ENCODE measurements at regions not wholly inside any gene's neighbourhood (a gene's known extent, or its start where the extent isn't known, plus 50 kb on each side); places are given as distances from the start of the nearest gene placed in this dataset.

DNA sequence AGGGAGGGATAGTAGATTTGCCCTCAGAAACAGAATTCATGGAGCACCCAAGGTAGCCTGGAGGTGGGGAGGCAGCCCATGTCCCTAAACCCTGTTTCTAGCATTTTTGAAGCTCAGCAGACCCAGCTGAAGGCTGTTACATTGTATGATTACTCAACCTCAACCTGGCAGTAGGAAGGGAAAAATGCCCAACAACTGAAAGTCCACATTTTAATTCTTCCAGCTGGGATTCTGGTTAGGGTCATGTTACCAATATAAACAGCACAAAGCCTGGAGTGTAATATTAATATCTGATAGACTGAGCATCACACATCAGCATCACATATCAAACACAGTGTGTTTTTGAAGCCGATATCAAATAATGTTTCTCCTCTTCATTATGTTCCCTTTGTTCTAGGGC lies 437.0 kb downstream of the HRH4 start:
- no peaks in the 10 kb centered on the region for H3K27me3 Mint-ChIP-seq (ENCODE audit: low read depth)
- peaks cover 6% of the 10 kb centered on the region for H3K4me1 Mint-ChIP-seq (ENCODE audit: low read depth)
- H3K36me3 Mint-ChIP-seq (ENCODE audit: low read depth): no peaks in the 10 kb centered on the region
- peaks cover 3% of the 10 kb centered on the region for H3K9me3 Mint-ChIP-seq (ENCODE audit: low read depth)
- no peak for DNase-seq (ENCODE audit: low spot score)
- TF ChIP-seq, protein P1, sequence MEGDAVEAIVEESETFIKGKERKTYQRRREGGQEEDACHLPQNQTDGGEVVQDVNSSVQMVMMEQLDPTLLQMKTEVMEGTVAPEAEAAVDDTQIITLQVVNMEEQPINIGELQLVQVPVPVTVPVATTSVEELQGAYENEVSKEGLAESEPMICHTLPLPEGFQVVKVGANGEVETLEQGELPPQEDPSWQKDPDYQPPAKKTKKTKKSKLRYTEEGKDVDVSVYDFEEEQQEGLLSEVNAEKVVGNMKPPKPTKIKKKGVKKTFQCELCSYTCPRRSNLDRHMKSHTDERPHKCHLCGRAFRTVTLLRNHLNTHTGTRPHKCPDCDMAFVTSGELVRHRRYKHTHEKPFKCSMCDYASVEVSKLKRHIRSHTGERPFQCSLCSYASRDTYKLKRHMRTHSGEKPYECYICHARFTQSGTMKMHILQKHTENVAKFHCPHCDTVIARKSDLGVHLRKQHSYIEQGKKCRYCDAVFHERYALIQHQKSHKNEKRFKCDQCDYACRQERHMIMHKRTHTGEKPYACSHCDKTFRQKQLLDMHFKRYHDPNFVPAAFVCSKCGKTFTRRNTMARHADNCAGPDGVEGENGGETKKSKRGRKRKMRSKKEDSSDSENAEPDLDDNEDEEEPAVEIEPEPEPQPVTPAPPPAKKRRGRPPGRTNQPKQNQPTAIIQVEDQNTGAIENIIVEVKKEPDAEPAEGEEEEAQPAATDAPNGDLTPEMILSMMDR (IDR thresholded peaks at IDR 0.05): no peak
- H3K4me3 Mint-ChIP-seq (ENCODE audit: unreplicated experiment): no peak overlapping the region
- no peak overlapping the region for H3K27ac Mint-ChIP-seq (ENCODE audit: unreplicated experiment)

DNA sequence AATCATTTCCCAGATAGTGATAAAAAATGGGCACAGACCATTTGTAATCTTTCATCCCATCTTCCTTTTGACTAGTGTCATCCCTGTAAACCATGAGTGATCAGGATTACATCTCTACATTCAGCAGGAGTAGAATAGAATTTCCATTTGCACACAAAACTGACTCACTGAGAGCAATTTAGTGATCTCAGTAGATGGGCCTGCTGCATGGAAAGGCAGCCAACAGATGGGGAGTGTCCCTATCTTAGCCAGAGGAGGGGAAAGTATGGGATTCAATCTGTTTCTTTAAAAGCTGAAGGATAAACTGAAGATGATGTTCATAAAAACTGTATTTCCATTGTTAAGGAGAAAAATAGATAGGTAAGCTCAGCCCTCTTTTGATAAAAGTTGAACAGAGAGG lies 441.7 kb downstream of the ZNF521 start:
- no peak for DNase-seq (ENCODE audit: low spot score)
- Mint-ChIP-seq H3K9me3 (ENCODE audit: low read depth) (peaks cover 14% of the 10 kb centered on the region), H3K27me3 (ENCODE audit: low read depth) (no peaks in the 10 kb centered on the region), H3K4me1 (ENCODE audit: low read depth) (peaks cover 7% of the 10 kb centered on the region), H3K27ac (ENCODE audit: unreplicated experiment) (no peak overlapping the region), H3K4me3 (ENCODE audit: unreplicated experiment) (no peak overlapping the region), H3K36me3 (ENCODE audit: low read depth) (no peaks in the 10 kb centered on the region)
- TF ChIP-seq, protein P1 (IDR thresholded peaks at IDR 0.05): no peak

DNA sequence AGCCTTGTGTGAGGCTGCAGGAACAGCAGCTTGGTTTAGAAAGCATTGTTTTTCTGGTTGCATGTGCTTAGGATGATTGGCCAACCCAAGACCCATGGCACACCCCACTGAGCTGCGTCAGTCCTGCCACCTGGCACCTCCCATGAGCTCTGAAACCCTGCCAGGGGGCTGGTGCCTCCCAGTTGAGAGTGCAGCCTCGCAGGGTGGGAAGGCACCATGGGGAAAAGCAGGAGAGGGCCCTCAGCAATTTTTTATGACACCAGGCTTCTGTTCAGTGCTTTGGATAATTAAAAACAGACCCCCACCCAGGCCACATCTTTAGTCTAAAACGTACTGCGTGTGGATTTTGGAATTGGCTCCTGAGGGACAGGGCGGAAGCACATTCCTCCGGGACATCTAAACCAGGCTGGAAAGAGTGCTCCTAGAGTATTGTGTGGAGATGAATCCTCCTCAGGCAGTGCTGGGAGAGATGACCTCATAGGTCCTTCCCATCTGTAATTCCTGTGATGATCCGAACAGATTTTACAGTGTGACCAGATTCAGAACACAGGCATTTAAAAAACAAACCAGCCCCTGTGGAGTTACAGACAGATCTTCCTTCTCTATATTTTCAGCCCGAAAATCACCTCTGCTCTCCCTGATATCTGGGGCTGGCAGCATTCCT lies 438.3 kb downstream of the ZNF521 start:
- Mint-ChIP-seq H3K36me3 (ENCODE audit: low read depth) (no peaks in the 10 kb centered on the region), H3K27me3 (ENCODE audit: low read depth) (peaks cover 3% of the 10 kb centered on the region), H3K9me3 (ENCODE audit: low read depth) (no peaks in the 10 kb centered on the region), H3K4me3 (ENCODE audit: unreplicated experiment) (no peak overlapping the region), H3K4me1 (ENCODE audit: low read depth) (peaks cover 7% of the 10 kb centered on the region), H3K27ac (ENCODE audit: unreplicated experiment) (no peak overlapping the region)
- TF ChIP-seq, protein P1 (IDR thresholded peaks at IDR 0.05): no peak
- no peak for DNase-seq (ENCODE audit: low spot score)

DNA sequence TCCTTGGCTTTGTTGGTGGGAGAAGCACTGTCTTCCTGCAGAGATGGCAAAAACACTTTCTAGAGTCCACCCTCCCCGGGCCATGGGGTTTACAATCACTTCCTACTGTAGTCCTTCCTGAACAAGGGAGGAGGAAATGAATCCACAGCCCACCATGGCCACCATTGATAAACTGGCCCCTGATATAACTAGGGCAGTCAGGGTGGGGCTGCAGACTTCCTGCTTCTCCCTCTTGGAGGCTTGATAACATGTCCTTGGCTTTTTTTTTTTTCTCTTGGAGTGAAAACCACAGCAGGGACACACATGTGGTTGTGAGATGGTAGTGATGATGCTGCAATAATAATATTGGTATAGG lies 437.8 kb downstream of the ZNF521 start:
- H3K4me1 Mint-ChIP-seq (ENCODE audit: low read depth): peaks cover 7% of the 10 kb centered on the region

DNA sequence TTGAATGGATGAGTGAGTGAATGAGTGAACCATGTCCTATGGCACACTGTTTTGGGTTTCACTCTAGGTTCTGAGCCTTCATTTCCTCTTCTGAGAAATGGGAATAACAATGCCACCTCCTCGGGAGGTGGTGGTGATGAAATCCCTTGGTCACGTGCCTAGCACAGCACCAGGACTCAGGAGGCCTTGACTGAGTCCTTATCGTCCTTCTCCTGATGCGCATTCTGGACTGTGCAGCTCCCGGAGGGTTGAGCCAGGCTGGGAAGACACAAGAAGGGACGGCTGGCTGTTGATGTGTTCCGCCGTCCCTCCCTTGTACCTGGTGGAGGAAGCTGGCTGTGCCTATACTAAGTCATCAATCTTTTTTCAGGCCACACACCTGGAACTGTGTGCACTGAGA lies 437.3 kb downstream of the ZNF521 start:
- Mint-ChIP-seq H3K27ac (ENCODE audit: unreplicated experiment) (no peak overlapping the region), H3K36me3 (ENCODE audit: low read depth) (no peaks in the 10 kb centered on the region), H3K9me3 (ENCODE audit: low read depth) (no peaks in the 10 kb centered on the region), H3K4me1 (ENCODE audit: low read depth) (peaks cover 7% of the 10 kb centered on the region), H3K4me3 (ENCODE audit: unreplicated experiment) (no peak overlapping the region), H3K27me3 (ENCODE audit: low read depth) (peaks cover 3% of the 10 kb centered on the region)
- no peak for DNase-seq (ENCODE audit: low spot score)
- TF ChIP-seq, protein P1 (IDR thresholded peaks at IDR 0.05): no peak

More for the DNA sequence above, 437.8 kb downstream of the ZNF521 start:
- Mint-ChIP-seq H3K4me3 (ENCODE audit: unreplicated experiment) (no peak overlapping the region), H3K36me3 (ENCODE audit: low read depth) (no peaks in the 10 kb centered on the region), H3K9me3 (ENCODE audit: low read depth) (no peaks in the 10 kb centered on the region), H3K27me3 (ENCODE audit: low read depth) (peaks cover 3% of the 10 kb centered on the region), H3K27ac (ENCODE audit: unreplicated experiment) (no peak overlapping the region)
- DNase-seq (ENCODE audit: low spot score): no peak
- TF ChIP-seq, protein P1 (IDR thresholded peaks at IDR 0.05): no peak

Data from chondrocyte (in vitro differentiated cells).